ENCODE measurements at regions not wholly inside any gene's neighbourhood (a gene's known extent, or its start where the extent isn't known, plus 50 kb on each side); places are given as distances from the start of the nearest gene placed in this dataset.
A peak's percentile ranks its signal among the peaks of the same experiment; 100 is the strongest.
"Not testable (repeated sequence)": the region's sequence is repeated elsewhere in the genome, so short reads cannot be mapped to it uniquely, and the experiment has no call there.

DNA sequence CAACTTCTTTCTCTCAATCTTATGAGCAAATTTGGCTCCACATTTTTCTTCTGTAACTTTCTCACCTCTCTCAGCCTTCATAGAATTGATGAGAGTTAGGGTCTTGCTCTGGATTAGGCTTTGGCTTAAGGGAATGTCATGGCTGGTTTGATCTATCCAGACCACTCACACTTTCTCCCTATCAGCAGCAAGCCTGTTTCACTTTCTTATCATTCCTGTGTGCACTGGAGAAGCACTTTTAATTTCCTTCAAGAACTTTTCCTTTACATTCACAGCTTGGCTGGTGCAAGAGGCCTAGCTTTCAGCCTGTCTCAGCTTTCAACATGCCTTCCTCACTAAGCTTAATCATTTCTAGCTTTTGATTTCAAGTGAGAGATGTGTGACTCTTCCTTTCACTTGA is 134.5 kb upstream of the FZD8 start:
- H3K9me3 ChIP-seq (ENCODE audit: control insufficient read depth in 2 of 2, low read length in 2 of 2); H3K36me3 ChIP-seq (ENCODE audit: control insufficient read depth in 2 of 2, insufficient read depth in 2 of 2, low read length in 2 of 2); H3K27me3 ChIP-seq (ENCODE audit: control insufficient read depth in 2 of 2, insufficient read depth in 2 of 2, low read length in 2 of 2); H3K4me1 ChIP-seq (ENCODE audit: control insufficient read depth in 2 of 2, insufficient read depth in 2 of 2, low read length in 2 of 2); H3K4me3 ChIP-seq (ENCODE audit: low read length in 2 of 2); H3K27ac ChIP-seq (ENCODE audit: low read depth in 2 of 2, low read length in 2 of 2); H3K9ac ChIP-seq (ENCODE audit: low read depth in 1 of 2, low read length in 2 of 2): not testable (repeated sequence)

- H3K36me3 ChIP-seq (ENCODE audit: control insufficient read depth in 2 of 2, insufficient read depth in 2 of 2, low read length in 2 of 2), result no peaks in the 10 kb centered on the region
- no peak overlapping the region for H3K9ac ChIP-seq (ENCODE audit: low read depth in 1 of 2, low read length in 2 of 2)
- no peak overlapping the region for H3K4me3 ChIP-seq (ENCODE audit: low read length in 2 of 2)
- peaks cover 2 to 9% of the 10 kb centered on the region in 2 donors for H3K4me1 ChIP-seq (ENCODE audit: control insufficient read depth in 2 of 2, insufficient read depth in 2 of 2, low read length in 2 of 2)
- no peaks in the 10 kb centered on the region for H3K27me3 ChIP-seq (ENCODE audit: control insufficient read depth in 2 of 2, insufficient read depth in 2 of 2, low read length in 2 of 2)
- H3K27ac ChIP-seq (ENCODE audit: low read depth in 2 of 2, low read length in 2 of 2), result no peak overlapping the region
- no peaks in the 10 kb centered on the region for H3K9me3 ChIP-seq (ENCODE audit: control insufficient read depth in 2 of 2, low read length in 2 of 2)
Observed at GRCh38 chr10:35774109-35774508, 132.0 kb upstream of the FZD8 start.

DNA sequence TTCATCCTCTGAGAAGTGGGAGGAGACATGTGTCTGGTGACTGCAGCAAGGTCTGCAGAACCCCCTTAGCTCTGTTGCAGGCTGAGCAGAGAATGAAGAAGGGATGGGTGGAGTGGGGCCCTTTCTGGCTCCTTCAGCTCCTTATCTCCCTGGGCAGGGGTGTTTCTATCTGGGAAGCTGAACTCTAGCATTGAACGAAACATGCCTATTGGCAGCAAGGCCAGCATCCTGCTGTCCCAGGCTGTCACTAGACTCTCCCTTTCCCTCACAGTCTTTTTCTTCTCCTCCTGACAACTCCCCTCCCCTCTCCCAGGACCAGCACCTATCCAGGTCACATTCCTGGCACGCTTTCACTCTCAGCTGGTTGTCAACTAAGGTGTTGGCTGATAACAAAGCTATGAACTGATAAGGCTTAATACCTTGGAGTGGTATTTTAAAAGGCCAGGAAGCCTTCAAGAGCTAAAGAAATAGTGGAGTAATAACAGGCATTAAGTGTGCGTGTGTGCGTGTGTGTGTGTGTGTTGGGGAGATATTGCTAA is 128.8 kb upstream of the FZD8 start:
- Histone ChIP-seq H3K9ac (ENCODE audit: low read depth in 1 of 2, low read length in 2 of 2) (no peak overlapping the region), H3K27me3 (ENCODE audit: control insufficient read depth in 2 of 2, insufficient read depth in 2 of 2, low read length in 2 of 2) (no peaks in the 10 kb centered on the region), H3K4me3 (ENCODE audit: low read length in 2 of 2) (no peak overlapping the region), H3K9me3 (ENCODE audit: control insufficient read depth in 2 of 2, low read length in 2 of 2) (no peaks in the 10 kb centered on the region), H3K4me1 (ENCODE audit: control insufficient read depth in 2 of 2, insufficient read depth in 2 of 2, low read length in 2 of 2) (peaks cover 2 to 14% of the 10 kb centered on the region in 2 donors), H3K36me3 (ENCODE audit: control insufficient read depth in 2 of 2, insufficient read depth in 2 of 2, low read length in 2 of 2) (no peaks in the 10 kb centered on the region), H3K27ac (ENCODE audit: low read depth in 2 of 2, low read length in 2 of 2) (no peak overlapping the region)

DNA sequence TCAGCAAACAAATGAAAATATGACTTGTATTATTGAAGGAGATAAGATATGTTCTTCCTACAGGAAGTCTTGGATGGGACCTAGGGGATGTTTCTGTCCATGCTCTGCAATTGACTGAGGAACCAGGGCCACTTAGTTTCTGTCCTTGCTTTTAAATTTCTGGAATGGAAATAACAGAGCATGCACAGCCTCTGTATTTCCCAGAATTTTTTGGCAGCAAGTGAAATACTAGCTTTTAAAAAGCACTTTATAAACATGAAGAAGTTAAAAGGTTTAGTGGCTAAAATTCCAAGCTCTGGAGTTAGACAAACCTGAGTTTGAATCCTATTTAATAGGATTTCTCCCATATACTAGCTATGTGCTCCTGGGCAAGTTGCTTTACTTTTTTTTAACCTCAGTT is 127.7 kb upstream of the FZD8 start:
- Histone ChIP-seq H3K4me1 (ENCODE audit: control insufficient read depth in 2 of 2, insufficient read depth in 2 of 2, low read length in 2 of 2) (peaks cover 2 to 17% of the 10 kb centered on the region in 2 donors), H3K4me3 (ENCODE audit: low read length in 2 of 2) (no peak overlapping the region), H3K9ac (ENCODE audit: low read depth in 1 of 2, low read length in 2 of 2) (no peak overlapping the region), H3K9me3 (ENCODE audit: control insufficient read depth in 2 of 2, low read length in 2 of 2) (no peaks in the 10 kb centered on the region), H3K36me3 (ENCODE audit: control insufficient read depth in 2 of 2, insufficient read depth in 2 of 2, low read length in 2 of 2) (no peaks in the 10 kb centered on the region), H3K27me3 (ENCODE audit: control insufficient read depth in 2 of 2, insufficient read depth in 2 of 2, low read length in 2 of 2) (no peaks in the 10 kb centered on the region), H3K27ac (ENCODE audit: low read depth in 2 of 2, low read length in 2 of 2) (no peak overlapping the region)

DNA sequence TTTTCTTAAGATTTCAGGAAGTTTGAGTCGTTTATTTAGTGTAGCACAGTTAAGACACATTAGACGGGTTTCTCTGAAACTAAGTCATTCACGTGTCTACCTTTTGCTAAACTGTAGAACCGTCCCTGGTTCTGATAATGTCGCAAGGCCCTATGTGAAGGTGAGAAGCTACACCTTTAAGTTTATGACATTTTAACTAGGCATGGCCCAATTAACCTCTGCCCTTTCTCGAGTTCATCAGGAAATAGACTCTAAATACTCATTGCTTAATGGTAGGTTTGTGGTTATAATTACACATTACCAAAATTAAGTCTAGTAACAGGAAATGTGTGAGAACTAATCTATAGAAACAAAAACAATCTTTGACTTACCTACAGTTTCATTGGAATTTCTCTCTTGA is 126.6 kb upstream of the FZD8 start:
- H3K36me3 ChIP-seq (ENCODE audit: control insufficient read depth in 2 of 2, insufficient read depth in 2 of 2, low read length in 2 of 2), result no peaks in the 10 kb centered on the region
- peaks cover 2 to 17% of the 10 kb centered on the region in 2 donors for H3K4me1 ChIP-seq (ENCODE audit: control insufficient read depth in 2 of 2, insufficient read depth in 2 of 2, low read length in 2 of 2)
- H3K27me3 ChIP-seq (ENCODE audit: control insufficient read depth in 2 of 2, insufficient read depth in 2 of 2, low read length in 2 of 2), result no peaks in the 10 kb centered on the region
- H3K9me3 ChIP-seq (ENCODE audit: control insufficient read depth in 2 of 2, low read length in 2 of 2), result no peaks in the 10 kb centered on the region
- no peak overlapping the region for H3K4me3 ChIP-seq (ENCODE audit: low read length in 2 of 2)
- no peak overlapping the region for H3K27ac ChIP-seq (ENCODE audit: low read depth in 2 of 2, low read length in 2 of 2)
- H3K9ac ChIP-seq (ENCODE audit: low read depth in 1 of 2, low read length in 2 of 2), result no peak overlapping the region

DNA sequence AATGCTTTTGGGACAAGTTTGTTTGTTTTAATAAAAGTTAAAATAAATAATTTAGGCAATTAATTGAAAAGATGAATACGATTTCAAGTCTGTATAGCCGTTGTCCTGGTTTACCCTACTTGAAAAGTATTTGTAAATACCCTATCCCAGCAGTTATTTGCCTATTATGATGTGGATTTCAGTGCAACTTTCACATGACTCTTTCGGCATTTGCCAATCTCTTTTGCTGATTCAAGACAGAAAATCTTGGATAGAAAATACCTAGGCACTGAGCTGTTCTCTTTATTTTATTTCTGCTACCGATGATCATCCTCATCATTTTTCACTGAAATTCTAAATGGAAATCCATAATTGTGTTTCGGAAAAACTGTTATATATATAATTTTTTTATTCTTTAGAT is 125.9 kb upstream of the FZD8 start:
- Histone ChIP-seq H3K9ac (ENCODE audit: low read depth in 1 of 2, low read length in 2 of 2) (no peak overlapping the region), H3K27me3 (ENCODE audit: control insufficient read depth in 2 of 2, insufficient read depth in 2 of 2, low read length in 2 of 2) (no peaks in the 10 kb centered on the region), H3K27ac (ENCODE audit: low read depth in 2 of 2, low read length in 2 of 2) (no peak overlapping the region), H3K9me3 (ENCODE audit: control insufficient read depth in 2 of 2, low read length in 2 of 2) (no peaks in the 10 kb centered on the region), H3K4me3 (ENCODE audit: low read length in 2 of 2) (no peak overlapping the region), H3K4me1 (ENCODE audit: control insufficient read depth in 2 of 2, insufficient read depth in 2 of 2, low read length in 2 of 2) (peaks cover 2 to 17% of the 10 kb centered on the region in 2 donors), H3K36me3 (ENCODE audit: control insufficient read depth in 2 of 2, insufficient read depth in 2 of 2, low read length in 2 of 2) (no peaks in the 10 kb centered on the region)

DNA sequence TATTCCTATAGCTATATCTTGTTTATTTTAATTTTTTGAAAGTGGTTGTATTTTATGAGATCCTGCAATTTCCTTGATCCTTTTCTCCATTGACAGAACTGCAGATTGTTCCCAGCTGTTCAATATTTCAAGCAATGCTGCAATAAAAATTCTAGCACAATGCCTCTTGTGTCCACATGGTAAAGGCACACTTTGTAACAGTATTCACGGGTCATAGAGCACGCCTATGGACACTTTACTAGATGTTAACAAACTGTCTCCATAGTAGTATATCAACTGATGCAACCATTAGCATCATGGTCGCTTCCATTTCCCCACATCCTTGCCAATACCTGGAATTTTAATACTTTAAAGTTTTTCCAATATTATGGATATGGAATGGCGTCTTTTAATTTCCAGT is 123.9 kb upstream of the FZD8 start:
- H3K27me3 ChIP-seq (ENCODE audit: control insufficient read depth in 2 of 2, insufficient read depth in 2 of 2, low read length in 2 of 2), result no peaks in the 10 kb centered on the region
- peaks cover under 1 to 14% of the 10 kb centered on the region in 2 donors for H3K4me1 ChIP-seq (ENCODE audit: control insufficient read depth in 2 of 2, insufficient read depth in 2 of 2, low read length in 2 of 2)
- H3K4me3 ChIP-seq (ENCODE audit: low read length in 2 of 2), result no peak overlapping the region
- H3K36me3 ChIP-seq (ENCODE audit: control insufficient read depth in 2 of 2, insufficient read depth in 2 of 2, low read length in 2 of 2), result no peaks in the 10 kb centered on the region
- H3K9ac ChIP-seq (ENCODE audit: low read depth in 1 of 2, low read length in 2 of 2), result no peak overlapping the region
- H3K9me3 ChIP-seq (ENCODE audit: control insufficient read depth in 2 of 2, low read length in 2 of 2), result no peaks in the 10 kb centered on the region
- H3K27ac ChIP-seq (ENCODE audit: low read depth in 2 of 2, low read length in 2 of 2), result no peak overlapping the region

- H3K9me3 ChIP-seq (ENCODE audit: control insufficient read depth in 2 of 2, low read length in 2 of 2), result no peaks in the 10 kb centered on the region
- H3K36me3 ChIP-seq (ENCODE audit: control insufficient read depth in 2 of 2, insufficient read depth in 2 of 2, low read length in 2 of 2), result no peaks in the 10 kb centered on the region
- no peak overlapping the region for H3K27ac ChIP-seq (ENCODE audit: low read depth in 2 of 2, low read length in 2 of 2)
- peak overlapping the region; percentile 41 for H3K4me3 ChIP-seq (ENCODE audit: low read length in 2 of 2)
- H3K9ac ChIP-seq (ENCODE audit: low read depth in 1 of 2, low read length in 2 of 2), result peak overlapping the region in 1 of 2 donors; percentile 61
- H3K27me3 ChIP-seq (ENCODE audit: control insufficient read depth in 2 of 2, insufficient read depth in 2 of 2, low read length in 2 of 2), result no peaks in the 10 kb centered on the region
- H3K4me1 ChIP-seq (ENCODE audit: control insufficient read depth in 2 of 2, insufficient read depth in 2 of 2, low read length in 2 of 2), result peaks cover 0 to 11% of the 10 kb centered on the region in 2 donors
Observed at GRCh38 chr10:35765066-35765527, 123.0 kb upstream of the FZD8 start.

DNA sequence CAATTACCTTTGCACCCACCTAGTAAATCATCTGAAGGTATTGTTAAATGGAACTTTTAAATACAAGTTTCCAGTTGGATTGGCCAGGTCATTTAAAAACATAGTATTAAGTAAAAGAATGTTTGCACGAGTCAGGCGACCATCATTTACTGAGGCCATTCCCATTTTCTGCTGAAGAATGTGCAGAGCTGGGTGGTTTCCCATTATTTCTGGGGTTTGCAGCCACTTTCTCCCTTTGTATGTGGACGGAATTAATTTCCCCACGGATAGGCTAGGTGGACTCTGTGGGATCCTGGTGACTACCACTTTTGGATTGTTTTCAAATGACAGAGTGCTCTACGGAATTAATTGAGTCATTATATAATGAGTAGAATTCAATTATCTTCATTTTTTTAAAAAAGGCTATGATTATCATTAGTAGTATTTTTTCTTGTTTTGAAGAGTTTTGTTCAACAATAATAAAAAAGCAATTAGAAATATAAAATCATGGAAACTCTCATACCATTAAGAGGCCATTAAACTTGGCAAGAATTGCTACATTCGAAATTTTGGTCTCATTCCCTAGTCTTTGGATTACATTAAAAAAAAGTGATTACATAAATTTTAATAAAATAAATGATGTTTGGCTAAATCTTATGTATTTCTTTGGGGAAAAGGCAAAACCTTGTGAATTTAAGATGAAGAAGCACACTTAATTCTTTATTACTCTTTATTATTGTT is 120.4 kb upstream of the FZD8 start:
- H3K9ac ChIP-seq (ENCODE audit: low read depth in 1 of 2, low read length in 2 of 2), result no peak overlapping the region
- no peaks in the 10 kb centered on the region for H3K36me3 ChIP-seq (ENCODE audit: control insufficient read depth in 2 of 2, insufficient read depth in 2 of 2, low read length in 2 of 2)
- H3K9me3 ChIP-seq (ENCODE audit: control insufficient read depth in 2 of 2, low read length in 2 of 2), result no peaks in the 10 kb centered on the region
- peaks cover 0 to 3% of the 10 kb centered on the region in 2 donors for H3K4me1 ChIP-seq (ENCODE audit: control insufficient read depth in 2 of 2, insufficient read depth in 2 of 2, low read length in 2 of 2)
- H3K27ac ChIP-seq (ENCODE audit: low read depth in 2 of 2, low read length in 2 of 2), result no peak overlapping the region
- no peaks in the 10 kb centered on the region for H3K27me3 ChIP-seq (ENCODE audit: control insufficient read depth in 2 of 2, insufficient read depth in 2 of 2, low read length in 2 of 2)
- H3K4me3 ChIP-seq (ENCODE audit: low read length in 2 of 2), result no peak overlapping the region

GRCh38 chr10:35758076-35758475 is 116.0 kb upstream of the FZD8 start:
- no peak overlapping the region for H3K9ac ChIP-seq (ENCODE audit: low read depth in 1 of 2, low read length in 2 of 2)

More at GRCh38 chr10:35758076-35758475, 116.0 kb upstream of the FZD8 start:
- Histone ChIP-seq H3K27ac (ENCODE audit: low read depth in 2 of 2, low read length in 2 of 2) (no peak overlapping the region), H3K4me1 (ENCODE audit: control insufficient read depth in 2 of 2, insufficient read depth in 2 of 2, low read length in 2 of 2) (no peaks in the 10 kb centered on the region), H3K4me3 (ENCODE audit: low read length in 2 of 2) (no peak overlapping the region), H3K27me3 (ENCODE audit: control insufficient read depth in 2 of 2, insufficient read depth in 2 of 2, low read length in 2 of 2) (no peaks in the 10 kb centered on the region), H3K9me3 (ENCODE audit: control insufficient read depth in 2 of 2, low read length in 2 of 2) (no peaks in the 10 kb centered on the region), H3K36me3 (ENCODE audit: control insufficient read depth in 2 of 2, insufficient read depth in 2 of 2, low read length in 2 of 2) (no peaks in the 10 kb centered on the region)
